Right lobe of liver (tissue), 6 donors: ENCODE measurements at regions not wholly inside any gene's neighbourhood (a gene's known extent, or its start where the extent isn't known, plus 50 kb on each side); places are given as distances from the start of the nearest gene placed in this dataset.

ENCODE experiments used
- ATAC-seq, 4 donors: fragments of 200-7000 bp; cut with Tn5 transposase; one replicate each; pipeline ENCODE4 v1.9.1; 2020; ENCODE audit warnings: mild to moderate bottlenecking in 4 of 4, moderate library complexity in 4 of 4
- DNase-seq, 3 donors: peaks; one replicate each; pipeline ENCODE4 v3.0.0-alpha.2; 2020
- H3K27ac ChIP-seq, 3 donors: fragments of 200-600 bp; one replicate each; pipeline ENCODE4 v1.8.0; 2022
- H3K27me3 ChIP-seq, 2 donors: fragments of 200-600 bp; one replicate each; pipeline ENCODE4 v1.8.0; 2022
- H3K36me3 ChIP-seq, 4 donors: fragments of 200-600 bp; sonication (generic) in 1 of 4; one replicate each; pipeline versions ENCODE4 v1.5.1 to v1.8.0; 2017 to 2022; ENCODE audit warnings: control low read depth in 1 of 4
- H3K4me1 ChIP-seq, 4 donors: fragments of 200-600 bp; sonication (generic) in 1 of 4; one replicate each; pipeline versions ENCODE4 v1.5.1 to v1.8.0; 2017 to 2022; ENCODE audit warnings: control low read depth in 1 of 4
- H3K4me3 ChIP-seq, 3 donors: fragments of 200-600 bp; one replicate each; pipeline ENCODE4 v1.8.0; 2022
- H3K9me3 ChIP-seq, 4 donors: fragments of 200-600 bp; sonication (generic) in 1 of 4; one replicate each; pipeline versions ENCODE4 v1.5.1 to v1.8.0; 2017 to 2022; ENCODE audit warnings: control low read depth in 1 of 4
- POLR2A ChIP-seq: fragments of 450-650 bp; IDR thresholded peaks from one replicate; pipeline ENCODE4 v1.6.1; 2017; ENCODE audit warnings: antibody characterized with exemption, mild to moderate bottlenecking
- WGBS: methylation state at CpG from one replicate; pipeline ENCODE4 v1.1.6; 2018; ENCODE audit warnings: low coverage, low lambda C conversion rate; ENCODE audit not compliant: insufficient coverage; ENCODE audit errors: missing lambda C conversion rate; 5-methylcytosine and 5-hydroxymethylcytosine counted together
- intact Hi-C, 2 donors: fragments of 100-400 bp; cut with DNase I; formaldehyde crosslinking; loops; one replicate each; pipeline versions ENCODE4 v1.11.2 to v1.14.1; 2022
- TF ChIP-seq, protein P1 (sequence below), 4 donors: fragments of 200-600 bp in 3 of 4; fragments of 450-650 bp in 1 of 4; IDR thresholded peaks; one replicate each; pipeline versions ENCODE4 v1.5.1 to v1.8.0; 2016 to 2022; ENCODE audit warnings: antibody characterized with exemption in 4 of 4, mild to moderate bottlenecking in 2 of 4
- donor health status: DM: no; HTN: yes; CAD: no.
- donor health status: DM: no; HTN: no; CAD: no.
- donor health status: DM: no; HTN: no; CAD: no.
- donor health status: DM: no; HTN: yes; CAD: no.
- donor health status: DM: no; HTN: yes; CAD: no.

DNA sequence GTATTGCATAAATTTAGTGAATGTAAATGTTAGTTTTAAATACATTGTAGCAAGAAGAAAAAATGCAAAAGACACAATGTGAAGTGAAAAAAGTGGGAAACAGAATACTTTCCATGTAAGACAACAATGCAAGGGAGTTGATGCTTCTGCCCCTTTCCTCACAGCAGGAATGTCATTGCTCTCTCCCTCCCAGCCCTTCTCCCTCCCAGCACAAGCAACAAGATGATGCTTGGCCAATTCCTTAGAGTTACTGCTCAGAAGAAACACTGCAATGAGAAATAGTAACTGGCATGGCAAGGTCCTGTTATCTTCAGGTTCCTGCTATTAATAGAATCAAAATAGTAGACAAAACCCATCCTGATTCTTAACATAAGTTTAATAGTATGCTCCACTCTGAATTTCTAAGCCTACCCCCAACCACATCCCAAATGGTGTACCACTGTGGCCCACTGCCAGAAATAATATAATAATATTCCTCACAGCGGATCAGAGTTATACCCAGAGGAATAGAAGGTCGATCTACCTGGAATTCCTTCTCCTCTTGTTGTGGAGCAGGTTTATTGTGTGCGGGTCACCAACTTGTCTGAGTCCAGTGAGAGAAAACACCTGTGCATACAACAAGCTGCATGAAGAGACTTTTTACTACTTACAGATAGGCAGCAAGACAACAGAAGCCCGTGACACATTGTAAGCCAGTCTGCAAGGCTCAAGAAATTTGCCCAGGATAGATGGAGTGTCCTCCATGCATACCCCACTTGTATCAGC lies 69.8 kb upstream of the SLC7A11 start:
- Histone ChIP-seq H3K36me3 (no peaks in the 10 kb centered on the region), H3K9me3 (no peaks in the 10 kb centered on the region), H3K4me3 (no peak overlapping the region), H3K27me3 (no peaks in the 10 kb centered on the region), H3K27ac (no peak overlapping the region), H3K4me1 (no peaks in the 10 kb centered on the region)
- intact Hi-C loops = no loop called here
- no peak for DNase-seq
- no peak for ATAC-seq
- 52% methylated on average over 3 of the region's 4 CpGs for WGBS
- TF ChIP-seq, protein P1, sequence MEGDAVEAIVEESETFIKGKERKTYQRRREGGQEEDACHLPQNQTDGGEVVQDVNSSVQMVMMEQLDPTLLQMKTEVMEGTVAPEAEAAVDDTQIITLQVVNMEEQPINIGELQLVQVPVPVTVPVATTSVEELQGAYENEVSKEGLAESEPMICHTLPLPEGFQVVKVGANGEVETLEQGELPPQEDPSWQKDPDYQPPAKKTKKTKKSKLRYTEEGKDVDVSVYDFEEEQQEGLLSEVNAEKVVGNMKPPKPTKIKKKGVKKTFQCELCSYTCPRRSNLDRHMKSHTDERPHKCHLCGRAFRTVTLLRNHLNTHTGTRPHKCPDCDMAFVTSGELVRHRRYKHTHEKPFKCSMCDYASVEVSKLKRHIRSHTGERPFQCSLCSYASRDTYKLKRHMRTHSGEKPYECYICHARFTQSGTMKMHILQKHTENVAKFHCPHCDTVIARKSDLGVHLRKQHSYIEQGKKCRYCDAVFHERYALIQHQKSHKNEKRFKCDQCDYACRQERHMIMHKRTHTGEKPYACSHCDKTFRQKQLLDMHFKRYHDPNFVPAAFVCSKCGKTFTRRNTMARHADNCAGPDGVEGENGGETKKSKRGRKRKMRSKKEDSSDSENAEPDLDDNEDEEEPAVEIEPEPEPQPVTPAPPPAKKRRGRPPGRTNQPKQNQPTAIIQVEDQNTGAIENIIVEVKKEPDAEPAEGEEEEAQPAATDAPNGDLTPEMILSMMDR (IDR thresholded peaks at IDR 0.05) = no peak
- TF ChIP-seq POLR2A = no peak

DNA sequence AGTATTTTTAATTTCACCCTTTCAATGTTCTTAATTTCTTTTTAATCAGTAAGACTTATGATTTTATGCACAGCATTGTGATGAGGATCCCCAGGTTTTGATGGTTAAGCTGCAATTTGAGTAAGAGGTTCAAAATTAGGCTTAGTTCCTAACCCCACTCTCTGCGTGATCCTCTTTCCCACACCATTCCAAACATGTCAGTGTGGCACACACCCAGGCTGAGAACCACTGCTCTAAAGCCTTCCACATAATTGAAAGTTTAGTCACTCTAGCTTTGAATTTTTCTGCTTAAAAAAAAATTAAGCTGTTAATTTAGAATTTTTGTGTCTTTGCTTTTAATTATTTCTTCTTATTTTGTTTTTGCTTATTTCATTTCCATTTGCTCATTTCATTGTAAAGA lies 68.8 kb upstream of the SLC7A11 start:
- DNase-seq = no peak
- intact Hi-C loops = no loop called here
- H3K4me1 ChIP-seq = no peaks in the 10 kb centered on the region
- no peak for ATAC-seq
- H3K36me3 ChIP-seq = no peaks in the 10 kb centered on the region
- H3K4me3 ChIP-seq = no peak overlapping the region
- no peaks in the 10 kb centered on the region for H3K9me3 ChIP-seq
- no peaks in the 10 kb centered on the region for H3K27me3 ChIP-seq
- H3K27ac ChIP-seq = no peak overlapping the region
- WGBS = 64% methylated on average over 1 of the region's 1 CpG
- TF ChIP-seq POLR2A = no peak
- TF ChIP-seq, protein P1 (IDR thresholded peaks at IDR 0.05) = no peak

GRCh38 chr4:138310498-138310897 lies 68.3 kb upstream of the SLC7A11 start:
- TF ChIP-seq POLR2A = no peak
- TF ChIP-seq, protein P1 (IDR thresholded peaks at IDR 0.05) = no peak
- Histone ChIP-seq H3K4me3 (no peak overlapping the region), H3K4me1 (no peaks in the 10 kb centered on the region), H3K27me3 (no peaks in the 10 kb centered on the region), H3K36me3 (no peaks in the 10 kb centered on the region), H3K27ac (no peak overlapping the region), H3K9me3 (no peaks in the 10 kb centered on the region)
- ATAC-seq = no peak
- intact Hi-C loops = no loop called here
- no peak for DNase-seq
- WGBS = 34% methylated on average over 4 of the region's 4 CpGs

DNA sequence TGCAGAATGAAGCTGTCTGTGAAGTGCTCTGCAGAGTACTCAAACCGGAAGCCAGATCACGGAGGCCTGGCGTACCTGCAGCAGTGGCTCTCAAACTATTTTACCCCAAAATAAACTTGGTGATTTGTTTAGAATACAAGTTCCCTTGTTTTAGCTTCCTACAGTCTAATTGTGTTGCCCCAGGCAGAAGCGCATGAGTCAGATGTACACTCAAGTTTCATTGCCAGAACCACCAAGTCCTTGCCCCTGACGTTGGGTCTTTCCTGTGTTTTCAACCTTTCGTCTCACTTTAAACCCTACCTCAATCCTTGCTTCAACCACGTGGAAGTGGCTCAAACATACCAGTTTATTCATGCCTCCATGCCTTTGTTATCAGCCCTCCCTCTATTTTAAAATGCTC lies 66.2 kb upstream of the SLC7A11 start:
- no peak overlapping the region for H3K27ac ChIP-seq
- WGBS = 69% methylated on average over 7 of the region's 7 CpGs
- TF ChIP-seq POLR2A = no peak
- TF ChIP-seq, protein P1 (IDR thresholded peaks at IDR 0.05) = no peak
- intact Hi-C loops = no loop called here
- H3K27me3 ChIP-seq = no peaks in the 10 kb centered on the region
- no peaks in the 10 kb centered on the region for H3K9me3 ChIP-seq
- no peak for DNase-seq
- no peaks in the 10 kb centered on the region for H3K4me1 ChIP-seq
- H3K4me3 ChIP-seq = no peak overlapping the region
- no peak for ATAC-seq
- H3K36me3 ChIP-seq = no peaks in the 10 kb centered on the region
